DOHH2 (cell line): ENCODE measurements at regions not wholly inside any gene's neighbourhood (a gene's known extent, or its start where the extent isn't known, plus 50 kb on each side); places are given as distances from the start of the nearest gene placed in this dataset.

ENCODE experiments used
- EZH2phosphoT487 ChIP-seq: fragments of 200-600 bp; sonication (generic); IDR thresholded peaks from 2 replicates; pipeline ENCODE4 v1.6.1; 2017; ENCODE audit warnings: borderline replicate concordance, mild to moderate bottlenecking, antibody characterized with exemption, low read length, moderate library complexity, mixed read lengths
- TF ChIP-seq, protein P1 (sequence below): fragments of 200-600 bp; sonication (generic); IDR thresholded peaks from one replicate; pipeline ENCODE4 v1.5.1; 2014; ENCODE audit warnings: antibody characterized with exemption, mild to moderate bottlenecking, low read depth, low read length; ENCODE audit not compliant: poor library complexity, severe bottlenecking

DNA sequence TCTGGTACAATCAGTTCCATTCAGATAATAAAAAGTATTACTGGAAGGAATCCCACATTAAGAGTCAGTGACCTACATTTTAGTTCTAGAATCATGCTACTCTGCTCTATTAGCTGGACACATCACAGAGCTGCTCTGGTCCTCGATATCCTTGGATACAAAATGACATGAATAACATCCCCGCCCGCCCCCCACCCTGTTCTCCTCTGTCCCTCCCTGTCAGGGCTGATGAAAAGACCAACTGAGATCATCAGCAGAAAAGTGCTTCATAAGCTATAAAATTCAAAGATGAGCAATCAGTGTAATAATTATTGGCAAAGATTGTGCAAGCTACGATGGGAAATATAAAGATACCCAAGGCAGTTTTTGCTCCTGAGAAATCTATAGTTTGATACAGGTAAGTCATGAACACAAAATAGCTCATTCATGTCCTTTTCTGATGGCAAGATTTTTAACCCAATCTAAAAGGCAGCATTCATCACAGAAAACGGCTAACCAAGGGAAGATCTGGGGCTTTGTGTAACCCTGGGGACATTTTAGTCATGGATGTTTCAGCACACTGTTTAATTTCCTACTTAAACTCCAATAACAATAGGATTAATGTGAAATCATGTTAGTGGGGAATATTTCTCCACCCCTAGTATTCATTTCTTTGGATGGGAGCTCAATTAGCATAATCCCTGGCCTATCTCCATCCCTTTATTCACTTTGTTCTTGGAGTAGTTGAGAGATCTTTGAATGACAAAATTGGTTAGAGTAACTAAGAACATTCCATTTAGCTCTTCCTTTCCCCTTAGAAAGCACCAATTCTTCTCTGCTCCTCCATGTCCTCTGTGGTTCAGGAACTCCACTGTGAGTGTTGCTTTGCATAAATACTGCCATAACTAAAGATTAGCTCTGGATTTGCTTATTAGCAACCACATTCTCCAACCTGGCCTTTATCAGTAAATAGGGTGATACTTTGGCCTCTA is 459.4 kb upstream of the GRIA1 start:
- TF ChIP-seq, protein P1, sequence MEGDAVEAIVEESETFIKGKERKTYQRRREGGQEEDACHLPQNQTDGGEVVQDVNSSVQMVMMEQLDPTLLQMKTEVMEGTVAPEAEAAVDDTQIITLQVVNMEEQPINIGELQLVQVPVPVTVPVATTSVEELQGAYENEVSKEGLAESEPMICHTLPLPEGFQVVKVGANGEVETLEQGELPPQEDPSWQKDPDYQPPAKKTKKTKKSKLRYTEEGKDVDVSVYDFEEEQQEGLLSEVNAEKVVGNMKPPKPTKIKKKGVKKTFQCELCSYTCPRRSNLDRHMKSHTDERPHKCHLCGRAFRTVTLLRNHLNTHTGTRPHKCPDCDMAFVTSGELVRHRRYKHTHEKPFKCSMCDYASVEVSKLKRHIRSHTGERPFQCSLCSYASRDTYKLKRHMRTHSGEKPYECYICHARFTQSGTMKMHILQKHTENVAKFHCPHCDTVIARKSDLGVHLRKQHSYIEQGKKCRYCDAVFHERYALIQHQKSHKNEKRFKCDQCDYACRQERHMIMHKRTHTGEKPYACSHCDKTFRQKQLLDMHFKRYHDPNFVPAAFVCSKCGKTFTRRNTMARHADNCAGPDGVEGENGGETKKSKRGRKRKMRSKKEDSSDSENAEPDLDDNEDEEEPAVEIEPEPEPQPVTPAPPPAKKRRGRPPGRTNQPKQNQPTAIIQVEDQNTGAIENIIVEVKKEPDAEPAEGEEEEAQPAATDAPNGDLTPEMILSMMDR, result no peak
- no peak for TF ChIP-seq EZH2phosphoT487
